ENCODE measurements at regions not wholly inside any gene's neighbourhood (a gene's known extent, or its start where the extent isn't known, plus 50 kb on each side); places are given as distances from the start of the nearest gene placed in this dataset.

- Histone ChIP-seq H3K36me3 (ENCODE audit: control insufficient read depth, insufficient read depth, low read length) (no peaks in the 10 kb centered on the region), H3K9me3 (ENCODE audit: control insufficient read depth, insufficient read depth, low read length) (peaks cover 5% of the 10 kb centered on the region), H3K4me3 (ENCODE audit: low read length) (no peak overlapping the region), H3K27me3 (ENCODE audit: control insufficient read depth, insufficient read depth, low read length) (no peaks in the 10 kb centered on the region), H3K27ac (ENCODE audit: low read length) (no peak overlapping the region), H3K4me1 (ENCODE audit: control insufficient read depth, insufficient read depth, low read length) (no peaks in the 10 kb centered on the region)
- WGBS (ENCODE audit: insufficient coverage) = 80% methylated on average over 2 of the region's 2 CpGs
- H3K9me3 Mint-ChIP-seq = peaks cover 14 to 29% of the 10 kb centered on the region in 2 donors
- no peak for ATAC-seq
- H3K36me3 Mint-ChIP-seq = no peaks in the 10 kb centered on the region
- no peak for TF ChIP-seq CTCF (IDR thresholded peaks at IDR 0.05)
- no peak for DNase-seq
- intact Hi-C loops (cut with micrococcal nuclease) = no loop called here
- no peaks in the 10 kb centered on the region for H3K27me3 Mint-ChIP-seq (ENCODE audit: low read depth in 2 of 2)
- H3K27ac Mint-ChIP-seq = no peak overlapping the region
- no peak overlapping the region for H3K4me3 Mint-ChIP-seq
- H3K4me1 Mint-ChIP-seq = no peaks in the 10 kb centered on the region
Observed at GRCh38 chr3:1019157-1019556, 73.7 kb upstream of the CNTN6 start.

GRCh38 chr3:1026395-1026794 is 66.4 kb upstream of the CNTN6 start:
- Histone ChIP-seq H3K27ac (ENCODE audit: low read length) (no peak overlapping the region), H3K9me3 (ENCODE audit: control insufficient read depth, insufficient read depth, low read length) (no peaks in the 10 kb centered on the region), H3K4me3 (ENCODE audit: low read length) (no peak overlapping the region), H3K4me1 (ENCODE audit: control insufficient read depth, insufficient read depth, low read length) (no peaks in the 10 kb centered on the region), H3K36me3 (ENCODE audit: control insufficient read depth, insufficient read depth, low read length) (no peaks in the 10 kb centered on the region), H3K27me3 (ENCODE audit: control insufficient read depth, insufficient read depth, low read length) (no peaks in the 10 kb centered on the region)
- no peaks in the 10 kb centered on the region for H3K4me1 Mint-ChIP-seq
- peaks cover 5% of the 10 kb centered on the region for H3K36me3 Mint-ChIP-seq
- ATAC-seq (no peak), DNase-seq (no peak)
- H3K4me3 Mint-ChIP-seq = no peak overlapping the region
- no peaks in the 10 kb centered on the region for H3K27me3 Mint-ChIP-seq (ENCODE audit: low read depth in 2 of 2)
- 82% methylated on average over 2 of the region's 2 CpGs for WGBS (ENCODE audit: insufficient coverage)
- no peak for TF ChIP-seq CTCF (IDR thresholded peaks at IDR 0.05)
- peaks cover 11 to 13% of the 10 kb centered on the region in 2 donors for H3K9me3 Mint-ChIP-seq
- H3K27ac Mint-ChIP-seq = no peak overlapping the region
- intact Hi-C loops (cut with micrococcal nuclease) = no loop called here

DNA sequence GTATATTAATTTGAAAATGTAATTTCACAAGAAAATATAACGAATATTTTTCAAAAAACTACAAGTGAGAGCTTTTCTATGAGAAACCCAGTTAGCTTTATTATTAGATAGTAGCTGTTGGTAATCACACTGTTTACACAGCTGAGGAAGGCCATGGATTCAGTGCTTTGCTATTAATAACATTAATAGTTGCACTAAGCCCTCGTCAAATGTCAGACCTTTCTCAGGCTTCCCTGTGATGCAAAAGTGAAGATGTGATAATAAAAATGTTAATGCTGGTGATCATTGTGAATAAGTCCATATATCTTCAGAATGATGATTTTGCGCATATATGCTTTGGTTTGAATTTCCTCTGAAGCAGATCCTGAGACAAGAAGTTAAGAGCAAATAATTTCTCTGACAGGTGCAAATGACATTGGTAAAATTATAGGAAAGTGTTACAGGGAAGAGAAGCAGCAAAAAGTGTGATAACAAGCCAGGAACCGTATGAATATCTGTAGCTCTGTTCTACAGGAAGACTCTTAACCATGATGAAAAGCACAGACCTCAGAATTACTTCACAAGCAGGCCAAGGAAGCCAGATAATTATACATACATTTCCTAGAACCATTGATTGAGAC is 56.5 kb upstream of the CNTN6 start:
- Histone ChIP-seq H3K9me3 (ENCODE audit: control insufficient read depth, insufficient read depth, low read length) (peaks cover 13% of the 10 kb centered on the region), H3K27ac (ENCODE audit: low read length) (no peak overlapping the region), H3K4me3 (ENCODE audit: low read length) (no peak overlapping the region), H3K36me3 (ENCODE audit: control insufficient read depth, insufficient read depth, low read length) (no peaks in the 10 kb centered on the region), H3K27me3 (ENCODE audit: control insufficient read depth, insufficient read depth, low read length) (no peaks in the 10 kb centered on the region), H3K4me1 (ENCODE audit: control insufficient read depth, insufficient read depth, low read length) (no peaks in the 10 kb centered on the region)
- peaks cover 9% of the 10 kb centered on the region for H3K36me3 Mint-ChIP-seq
- 81% methylated on average over 3 of the region's 4 CpGs for WGBS (ENCODE audit: insufficient coverage)
- H3K4me1 Mint-ChIP-seq = no peaks in the 10 kb centered on the region
- peaks cover 15 to 21% of the 10 kb centered on the region in 2 donors for H3K9me3 Mint-ChIP-seq
- intact Hi-C loops (cut with micrococcal nuclease) = no loop called here
- no peak for ATAC-seq
- no peak for DNase-seq
- no peaks in the 10 kb centered on the region for H3K27me3 Mint-ChIP-seq (ENCODE audit: low read depth in 2 of 2)
- TF ChIP-seq CTCF (IDR thresholded peaks at IDR 0.05) = no peak
- H3K4me3 Mint-ChIP-seq = no peak overlapping the region
- no peak overlapping the region for H3K27ac Mint-ChIP-seq

DNA sequence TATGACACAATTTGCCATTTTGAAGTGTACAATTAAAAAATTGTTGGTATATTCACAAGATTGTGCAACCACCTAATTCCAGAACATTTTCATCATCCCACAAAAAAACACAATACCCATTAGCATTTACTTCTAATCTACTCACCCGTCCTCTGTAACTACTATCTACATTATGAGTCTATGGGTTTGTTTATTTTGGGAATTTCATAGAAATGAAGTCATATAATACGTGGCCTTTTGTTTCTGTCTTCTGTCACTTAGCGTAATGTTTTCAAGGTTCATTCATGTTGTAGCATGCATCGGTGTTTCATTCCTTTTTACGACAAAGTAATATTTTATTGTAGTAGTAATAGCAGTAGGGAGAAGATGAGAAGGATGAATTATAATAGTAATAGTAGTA is 55.2 kb upstream of the CNTN6 start:
- TF ChIP-seq CTCF (IDR thresholded peaks at IDR 0.05) = no peak
- WGBS (ENCODE audit: insufficient coverage) = 88% methylated on average over 4 of the region's 5 CpGs
- H3K36me3 Mint-ChIP-seq = peaks cover 9% of the 10 kb centered on the region

More for the DNA sequence above, 55.2 kb upstream of the CNTN6 start:
- ATAC-seq (no peak), DNase-seq (no peak)
- Histone ChIP-seq H3K4me3 (ENCODE audit: low read length) (no peak overlapping the region), H3K36me3 (ENCODE audit: control insufficient read depth, insufficient read depth, low read length) (no peaks in the 10 kb centered on the region), H3K27ac (ENCODE audit: low read length) (no peak overlapping the region), H3K4me1 (ENCODE audit: control insufficient read depth, insufficient read depth, low read length) (no peaks in the 10 kb centered on the region), H3K27me3 (ENCODE audit: control insufficient read depth, insufficient read depth, low read length) (no peaks in the 10 kb centered on the region), H3K9me3 (ENCODE audit: control insufficient read depth, insufficient read depth, low read length) (peaks cover 13% of the 10 kb centered on the region)
- Mint-ChIP-seq H3K4me1 (no peaks in the 10 kb centered on the region), H3K9me3 (peaks cover 15 to 20% of the 10 kb centered on the region in 2 donors), H3K27ac (no peak overlapping the region), H3K4me3 (no peak overlapping the region), H3K27me3 (ENCODE audit: low read depth in 2 of 2) (no peaks in the 10 kb centered on the region)
- intact Hi-C loops (cut with micrococcal nuclease) = no loop called here

Measured in natural killer cell (primary cell).